A673 (cell line): ENCODE measurements at regions not wholly inside any gene's neighbourhood (a gene's known extent, or its start where the extent isn't known, plus 50 kb on each side); places are given as distances from the start of the nearest gene placed in this dataset.

Experiments
- BruUV-seq: library from RNA; stranded (reverse); fragments of 400-500 nt; replicated peaks from 2 replicates; lab custom pipeline; 2021; lab: Mats Ljungman, UMichigan
- CTCF ChIA-PET: fragments of 300-600 bp; sonication (Branson Sonifier 250); formaldehyde crosslinking; loops from one replicate; lab custom pipeline; 2022; ENCODE audit warnings: antibody characterized with exemption; lab: Charles Lee
- POLR2A ChIA-PET: fragments of 300-600 bp; sonication (Branson Sonifier 250); formaldehyde crosslinking; loops from one replicate; lab custom pipeline; 2022; ENCODE audit warnings: antibody characterized with exemption; ENCODE audit not compliant: low non-redundant PET; lab: Charles Lee
- DNase-seq: peaks from one replicate; pipeline ENCODE4 v3.0.0-alpha.2; 2015; ENCODE audit warnings: low spot score
- H3K27ac ChIP-seq: fragments of 200-600 bp; sonication (generic); 2 replicates; pipeline ENCODE4 v1.5.1; 2016; ENCODE audit warnings: mixed run types, low read depth, mild to moderate bottlenecking, mixed read lengths, antibody characterized with exemption, low read length; ENCODE audit not compliant: poor library complexity, severe bottlenecking
- H3K27me3 ChIP-seq: fragments of 200-600 bp; sonication (generic); replicated peaks from 2 replicates; pipeline ENCODE4 v1.6.1; 2017; ENCODE audit warnings: mixed run types, low read depth, mild to moderate bottlenecking, mixed read lengths, antibody characterized with exemption, low read length; ENCODE audit not compliant: insufficient read depth, poor library complexity
- H3K36me3 ChIP-seq: fragments of 200-600 bp; sonication (generic); 2 replicates; pipeline ENCODE4 v1.6.1; 2016; ENCODE audit warnings: mixed run types, mild to moderate bottlenecking, mixed read lengths, antibody characterized with exemption, low read length; ENCODE audit not compliant: insufficient read depth, poor library complexity, severe bottlenecking
- H3K4me1 ChIP-seq: fragments of 200-600 bp; sonication (generic); 2 replicates; pipeline ENCODE4 v1.6.1; 2017; ENCODE audit warnings: mixed run types, mild to moderate bottlenecking, mixed read lengths, antibody characterized with exemption, low read length; ENCODE audit not compliant: insufficient read depth, poor library complexity, severe bottlenecking
- H3K4me3 ChIP-seq: fragments of 200-600 bp; sonication (generic); 2 replicates; pipeline ENCODE4 v1.5.1; 2016; ENCODE audit warnings: low read depth, mixed run types, mild to moderate bottlenecking, mixed read lengths, low read length; ENCODE audit not compliant: poor library complexity, severe bottlenecking
- H3K9me3 ChIP-seq: fragments of 200-600 bp; sonication (generic); 2 replicates; pipeline ENCODE4 v1.6.1; 2016; ENCODE audit warnings: mixed run types, low read depth, mild to moderate bottlenecking, mixed read lengths, antibody characterized with exemption, low read length; ENCODE audit not compliant: poor library complexity, severe bottlenecking
- CTCF ChIP-seq: fragments of 300-800, 200-600 bp; sonication (generic); conservative IDR thresholded peaks from 2 replicates; pipeline ENCODE4 v1.5.1; 2017; ENCODE audit warnings: low read depth, mild to moderate bottlenecking, antibody characterized with exemption, low read length, moderate library complexity, mixed read lengths
- EZH2 ChIP-seq: fragments of 200-600 bp; sonication (generic); IDR thresholded peaks from 2 replicates; pipeline ENCODE4 v1.6.1; 2017; ENCODE audit warnings: borderline replicate concordance, low read depth, mild to moderate bottlenecking, mixed read lengths, antibody characterized with exemption, low read length; ENCODE audit not compliant: poor library complexity, severe bottlenecking
- intact Hi-C: fragments of 100-400 bp; cut with micrococcal nuclease; formaldehyde crosslinking; loops from one replicate; pipeline ENCODE4 v1.10.0; 2022; ENCODE audit not compliant: unreplicated experiment

- DNase-seq, result no peak
- BruUV-seq, result no TSS peak
- ChIA-PET CTCF (no interaction called here), POLR2A (no interaction called here)
- H3K27me3 ChIP-seq, result no peaks in the 10 kb centered on the region
- intact Hi-C loops, result no loop called here
- no peak for TF ChIP-seq EZH2
- no peak for TF ChIP-seq CTCF
- H3K4me1 ChIP-seq, result no peaks in the 10 kb centered on the region
- H3K9me3 ChIP-seq, result no peaks in the 10 kb centered on the region
- H3K4me3 ChIP-seq, result no peak overlapping the region
- no peaks in the 10 kb centered on the region for H3K36me3 ChIP-seq
- H3K27ac ChIP-seq, result no peak overlapping the region
These were observed 203.4 kb upstream of the TRIB2 start for GRCh38 chr2:12513339-12513738.

- no peak for TF ChIP-seq EZH2
- TF ChIP-seq CTCF, result no peak
- H3K9me3 ChIP-seq, result no peaks in the 10 kb centered on the region
- POLR2A ChIA-PET, result no interaction called here
- no peaks in the 10 kb centered on the region for H3K36me3 ChIP-seq
- H3K27me3 ChIP-seq, result no peaks in the 10 kb centered on the region
- H3K27ac ChIP-seq, result no peak overlapping the region
- CTCF ChIA-PET, result no interaction called here
- no TSS peak for BruUV-seq
- no peak for DNase-seq
- intact Hi-C loops, result no loop called here
- H3K4me1 ChIP-seq, result no peaks in the 10 kb centered on the region
- H3K4me3 ChIP-seq, result no peak overlapping the region
These were observed 202.6 kb upstream of the TRIB2 start for GRCh38 chr2:12514168-12514567.

GRCh38 chr2:12514631-12515437 lies 201.9 kb upstream of the TRIB2 start:
- intact Hi-C loops, result no loop called here

More at GRCh38 chr2:12514631-12515437, 201.9 kb upstream of the TRIB2 start:
- ChIA-PET CTCF (no interaction called here), POLR2A (no interaction called here)
- DNase-seq, result no peak
- H3K27me3 ChIP-seq, result no peaks in the 10 kb centered on the region
- no peaks in the 10 kb centered on the region for H3K36me3 ChIP-seq
- H3K4me1 ChIP-seq, result no peaks in the 10 kb centered on the region
- no peaks in the 10 kb centered on the region for H3K9me3 ChIP-seq
- no peak overlapping the region for H3K27ac ChIP-seq
- no TSS peak for BruUV-seq
- H3K4me3 ChIP-seq, result no peak overlapping the region
- no peak for TF ChIP-seq CTCF
- TF ChIP-seq EZH2, result no peak
